Stimulated activated CD4-positive, alpha-beta T cell treated with anti-CD3 and anti-CD28 coated beads, Interleukin-4, amount 100 ng/mL, for 24 hours (primary cell): ENCODE measurements at regions not wholly inside any gene's neighbourhood (a gene's known extent, or its start where the extent isn't known, plus 50 kb on each side); places are given as distances from the start of the nearest gene placed in this dataset.

Experiments used
- DNase-seq: peaks from one replicate; pipeline ENCODE4 v3.0.0-alpha.2; 2020

GRCh38 chr21:18191139-18191538 is 53.5 kb upstream of the CHODL start:
- DNase-seq = no peak

- DNase-seq = no peak
Measured at GRCh38 chr21:18178509-18178908, 66.1 kb upstream of the CHODL start.

- DNase-seq = no peak
Measured at GRCh38 chr21:18174370-18174769, 70.3 kb upstream of the CHODL start.

- DNase-seq = no peak
Measured at GRCh38 chr21:18170829-18171228, 73.8 kb upstream of the CHODL start.

GRCh38 chr21:18170221-18170620 is 74.4 kb upstream of the CHODL start:
- DNase-seq = no peak

- no peak for DNase-seq
Measured at GRCh38 chr21:18168108-18168507, 76.5 kb upstream of the CHODL start.

GRCh38 chr21:18164933-18165332 is 79.7 kb upstream of the CHODL start:
- no peak for DNase-seq

GRCh38 chr21:18164483-18164882 is 80.2 kb upstream of the CHODL start:
- no peak for DNase-seq

GRCh38 chr21:18163956-18164355 is 80.7 kb upstream of the CHODL start:
- DNase-seq = no peak

- DNase-seq = no peak
Measured at GRCh38 chr21:18161841-18162240, 82.8 kb upstream of the CHODL start.

- DNase-seq = no peak
Measured at GRCh38 chr21:18157406-18157805, 87.2 kb upstream of the CHODL start.

GRCh38 chr21:18155508-18156193 is 89.0 kb upstream of the CHODL start:
- DNase-seq = no peak

- DNase-seq = no peak
Measured at GRCh38 chr21:18153063-18153462, 91.6 kb upstream of the CHODL start.

- DNase-seq = no peak
Measured at GRCh38 chr21:18152371-18152770, 92.3 kb upstream of the CHODL start.

GRCh38 chr21:18151046-18151445 is 93.6 kb upstream of the CHODL start:
- DNase-seq = no peak

- DNase-seq = no peak
Measured at GRCh38 chr21:18148401-18148800, 96.2 kb upstream of the CHODL start.

GRCh38 chr21:18147678-18148077 is 97.0 kb upstream of the CHODL start:
- DNase-seq = no peak

- DNase-seq = no peak
Measured at GRCh38 chr21:18146820-18147219, 97.8 kb upstream of the CHODL start.

- no peak for DNase-seq
Measured at GRCh38 chr21:18144339-18144738, 100.3 kb upstream of the CHODL start.

- DNase-seq = no peak
Measured at GRCh38 chr21:18142655-18143054, 102.0 kb upstream of the CHODL start.

- no peak for DNase-seq
Measured at GRCh38 chr21:18138507-18138906, 106.1 kb upstream of the CHODL start.

- DNase-seq = no peak
Measured at GRCh38 chr21:18129526-18129925, 115.1 kb upstream of the CHODL start.

- DNase-seq = no peak
Measured at GRCh38 chr21:18118566-18118965, 126.1 kb upstream of the CHODL start.

GRCh38 chr21:18117176-18117575 is 127.5 kb upstream of the CHODL start:
- no peak for DNase-seq

GRCh38 chr21:18114810-18115209 is 129.8 kb upstream of the CHODL start:
- no peak for DNase-seq

- DNase-seq = no peak
Measured at GRCh38 chr21:18104802-18105201, 139.8 kb upstream of the CHODL start.
